Peyer's patch (tissue), 4 donors: ENCODE measurements at regions not wholly inside any gene's neighbourhood (a gene's known extent, or its start where the extent isn't known, plus 50 kb on each side); places are given as distances from the start of the nearest gene placed in this dataset.

Experiments
- DNase-seq, 3 donors: peaks; one replicate each; pipeline ENCODE4 v3.0.0-alpha.2; 2017 to 2019
- H3K27ac ChIP-seq, 4 donors: fragments of 200-600 bp; sonication (generic); one replicate each; pipeline ENCODE4 v1.5.1; 2016 to 2019
- H3K27me3 ChIP-seq, 2 donors: fragments of 200-600 bp; sonication (generic); one replicate each; pipeline ENCODE4 v1.5.1; 2019
- H3K36me3 ChIP-seq, 3 donors: fragments of 200-600 bp; sonication (generic); one replicate each; pipeline ENCODE4 v1.5.1; 2016 to 2019
- H3K4me1 ChIP-seq, 4 donors: fragments of 200-600 bp; sonication (generic); one replicate each; pipeline ENCODE4 v1.5.1; 2016 to 2019
- H3K4me3 ChIP-seq, 4 donors: fragments of 200-600 bp; sonication (generic); 1 replicate in 3 of 4; 2 replicates in 1 of 4; pipeline ENCODE4 v1.5.1; 2016 to 2019; ENCODE audit warnings: mild to moderate bottlenecking in 1 of 4
- H3K9me3 ChIP-seq, 4 donors: fragments of 200-600 bp; sonication (generic); one replicate each; pipeline ENCODE4 v1.5.1; 2016 to 2019; ENCODE audit warnings: mild to moderate bottlenecking in 1 of 4
- CTCF ChIP-seq, 6 experiments: fragments of 450-650 bp in 4 of 6; fragments of 200-600 bp in 2 of 6; sonication (generic) in 1 of 6; IDR thresholded peaks; one replicate each; pipeline ENCODE4 v1.5.1; 2017 to 2019; ENCODE audit warnings: antibody characterized with exemption in 6 of 6, mild to moderate bottlenecking in 3 of 6, moderate library complexity in 1 of 6
- POLR2A ChIP-seq, 2 donors: fragments of 450-650 bp; IDR thresholded peaks; one replicate each; pipeline ENCODE4 v1.5.1; 2017; ENCODE audit warnings: antibody characterized with exemption in 2 of 2, mild to moderate bottlenecking in 2 of 2, moderate library complexity in 2 of 2

GRCh38 chr6:156111913-156112312 lies 656.3 kb upstream of the NOX3 start:
- Histone ChIP-seq H3K27me3 (no peaks in the 10 kb centered on the region), H3K27ac (no peak overlapping the region), H3K36me3 (no peaks in the 10 kb centered on the region), H3K9me3 (no peaks in the 10 kb centered on the region), H3K4me3 (no peak overlapping the region), H3K4me1 (no peaks in the 10 kb centered on the region)
- no peak for TF ChIP-seq POLR2A (IDR thresholded peaks at IDR 0.05)
- no peak for TF ChIP-seq CTCF (IDR thresholded peaks at IDR 0.05)
- no peak for DNase-seq

- H3K27me3 ChIP-seq: no peaks in the 10 kb centered on the region
- TF ChIP-seq POLR2A (IDR thresholded peaks at IDR 0.05) (no peak), CTCF (IDR thresholded peaks at IDR 0.05) (no peak)
- no peak overlapping the region for H3K4me3 ChIP-seq
- no peaks in the 10 kb centered on the region for H3K9me3 ChIP-seq
- H3K4me1 ChIP-seq: no peaks in the 10 kb centered on the region
- DNase-seq: no peak
- no peaks in the 10 kb centered on the region for H3K36me3 ChIP-seq
- H3K27ac ChIP-seq: no peak overlapping the region
Measured at GRCh38 chr6:156110249-156110648, 654.6 kb upstream of the NOX3 start.

- Histone ChIP-seq H3K9me3 (no peaks in the 10 kb centered on the region), H3K27ac (no peak overlapping the region), H3K4me1 (no peaks in the 10 kb centered on the region), H3K36me3 (no peaks in the 10 kb centered on the region), H3K4me3 (no peak overlapping the region), H3K27me3 (no peaks in the 10 kb centered on the region)
- DNase-seq: no peak
- no peak for TF ChIP-seq CTCF (IDR thresholded peaks at IDR 0.05)
- TF ChIP-seq POLR2A (IDR thresholded peaks at IDR 0.05): no peak
Measured at GRCh38 chr6:156109713-156110112, 654.1 kb upstream of the NOX3 start.

GRCh38 chr6:156107624-156108101 lies 652.0 kb upstream of the NOX3 start:
- no peaks in the 10 kb centered on the region for H3K4me1 ChIP-seq
- H3K36me3 ChIP-seq: no peaks in the 10 kb centered on the region
- no peak for DNase-seq
- TF ChIP-seq CTCF (IDR thresholded peaks at IDR 0.05): no peak
- no peak for TF ChIP-seq POLR2A (IDR thresholded peaks at IDR 0.05)
- H3K9me3 ChIP-seq: no peaks in the 10 kb centered on the region
- no peak overlapping the region for H3K4me3 ChIP-seq
- H3K27me3 ChIP-seq: no peaks in the 10 kb centered on the region
- no peak overlapping the region for H3K27ac ChIP-seq

GRCh38 chr6:156102129-156102528 lies 646.5 kb upstream of the NOX3 start:
- no peak for DNase-seq
- Histone ChIP-seq H3K27me3 (no peaks in the 10 kb centered on the region), H3K9me3 (no peaks in the 10 kb centered on the region), H3K4me1 (no peaks in the 10 kb centered on the region), H3K27ac (no peak overlapping the region), H3K4me3 (no peak overlapping the region), H3K36me3 (no peaks in the 10 kb centered on the region)
- TF ChIP-seq POLR2A (IDR thresholded peaks at IDR 0.05) (no peak), CTCF (IDR thresholded peaks at IDR 0.05) (peak in 1 of 6 experiments; percentile 34)

GRCh38 chr6:156098839-156099238 lies 643.2 kb upstream of the NOX3 start:
- no peak overlapping the region for H3K27ac ChIP-seq
- no peak for TF ChIP-seq POLR2A (IDR thresholded peaks at IDR 0.05)
- no peak for TF ChIP-seq CTCF (IDR thresholded peaks at IDR 0.05)
- no peaks in the 10 kb centered on the region for H3K27me3 ChIP-seq
- H3K4me1 ChIP-seq: no peaks in the 10 kb centered on the region
- H3K4me3 ChIP-seq: no peak overlapping the region
- no peaks in the 10 kb centered on the region for H3K9me3 ChIP-seq
- DNase-seq: no peak
- no peaks in the 10 kb centered on the region for H3K36me3 ChIP-seq
